Daoy (cell line): ENCODE measurements at regions not wholly inside any gene's neighbourhood (a gene's known extent, or its start where the extent isn't known, plus 50 kb on each side); places are given as distances from the start of the nearest gene placed in this dataset.
A peak's percentile ranks its signal among the peaks of the same experiment; 100 is the strongest.

Source experiments
- DNase-seq: peaks from one replicate; pipeline ENCODE4 v3.0.0-alpha.2; 2015; ENCODE audit warnings: low read depth

DNA sequence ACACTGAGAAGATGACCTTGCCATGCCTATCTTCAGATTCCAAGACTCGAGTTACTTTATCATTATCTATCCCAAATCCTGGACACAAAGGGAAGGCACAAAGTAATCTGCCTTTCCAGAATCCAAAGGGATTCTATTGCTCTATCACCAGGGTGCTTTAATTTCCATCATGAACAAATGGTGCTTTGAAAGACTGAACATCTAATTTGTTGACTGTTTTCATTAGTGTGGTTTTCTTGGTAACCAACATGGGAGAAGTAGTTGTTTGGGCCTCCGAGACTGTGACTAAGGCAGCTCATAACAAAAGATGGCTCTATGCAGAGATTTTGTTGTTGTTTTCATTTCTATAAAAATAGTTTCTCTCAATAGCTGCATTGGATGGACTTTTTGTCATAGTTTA, 441.0 kb upstream of the SOX9 start:
- DNase-seq: no peak

- DNase-seq: no peak
Measured at GRCh38 chr17:71681427-71682173, 439.2 kb upstream of the SOX9 start.

GRCh38 chr17:71682174-71682494, 438.7 kb upstream of the SOX9 start:
- DNase-seq: no peak

- DNase-seq: no peak
Measured at GRCh38 chr17:71689782-71690181, 431.0 kb upstream of the SOX9 start.

- DNase-seq: no peak
Measured at GRCh38 chr17:71699907-71700306, 420.9 kb upstream of the SOX9 start.

- DNase-seq: no peak
Measured at GRCh38 chr17:71703701-71704100, 417.1 kb upstream of the SOX9 start.

GRCh38 chr17:71709271-71709890, 411.4 kb upstream of the SOX9 start:
- DNase-seq: no peak

GRCh38 chr17:71709946-71710345, 410.9 kb upstream of the SOX9 start:
- DNase-seq: no peak

DNA sequence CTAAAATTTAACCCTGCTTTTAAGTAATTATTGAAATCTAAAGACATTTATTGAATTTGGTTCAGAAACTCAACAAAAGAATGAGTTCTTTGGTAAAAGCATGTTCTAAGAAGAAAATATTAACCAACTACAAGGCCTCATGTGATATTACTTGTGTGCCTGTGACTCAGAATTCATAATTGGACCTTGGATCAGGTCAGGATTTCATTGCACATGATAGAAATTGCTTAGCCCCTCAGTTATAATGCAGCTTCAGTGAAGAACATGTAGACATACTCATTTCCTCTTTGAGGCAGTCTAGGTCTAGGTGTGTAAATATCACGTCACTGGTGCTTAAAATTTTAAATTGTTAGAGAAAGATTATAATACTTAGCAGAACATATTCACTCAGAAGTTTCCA, 410.0 kb upstream of the SOX9 start:
- no peak for DNase-seq

DNA sequence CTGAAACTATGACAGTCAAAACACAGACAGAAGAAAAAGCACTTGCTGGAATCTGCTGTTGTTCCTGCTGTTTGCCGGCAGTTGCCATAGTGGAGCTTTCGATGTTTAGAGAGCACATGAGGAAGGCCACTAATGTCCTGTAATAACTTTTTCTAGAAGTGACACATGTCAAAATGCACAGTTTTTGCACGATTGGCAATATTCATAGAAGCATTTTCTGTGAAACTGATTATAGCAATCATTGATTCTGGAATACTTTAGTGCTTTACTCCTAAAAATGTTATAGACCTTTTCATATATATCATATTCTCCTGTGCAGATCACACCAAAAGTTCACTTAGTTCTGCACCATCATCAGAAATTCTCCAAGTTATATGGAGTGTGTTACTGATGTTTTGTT, 407.0 kb upstream of the SOX9 start:
- no peak for DNase-seq

GRCh38 chr17:71724339-71724738, 396.5 kb upstream of the SOX9 start:
- DNase-seq: no peak

- no peak for DNase-seq
Measured at GRCh38 chr17:71725811-71726210, 395.0 kb upstream of the SOX9 start.

GRCh38 chr17:71726341-71726740, 394.5 kb upstream of the SOX9 start:
- no peak for DNase-seq

- DNase-seq: no peak
Measured at GRCh38 chr17:71727292-71727691, 393.5 kb upstream of the SOX9 start.

DNA sequence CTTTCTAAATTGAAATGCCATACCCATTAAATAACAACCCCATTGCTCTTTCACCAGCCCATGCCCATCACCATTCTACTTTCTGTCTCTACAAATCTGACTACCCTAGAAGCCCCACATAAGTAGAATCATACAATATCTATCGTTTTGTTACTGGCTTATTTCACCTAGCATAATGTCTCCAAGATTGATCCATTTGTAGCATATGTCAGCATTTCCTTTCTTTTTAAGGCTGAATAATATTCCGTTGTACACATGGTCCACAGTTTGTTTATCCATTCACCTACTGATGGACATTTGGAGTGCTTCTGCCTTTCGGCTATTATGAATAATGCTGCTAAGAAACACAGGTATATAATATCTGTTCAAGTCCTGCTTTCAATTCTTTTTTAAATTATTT, 393.1 kb upstream of the SOX9 start:
- DNase-seq: no peak

DNA sequence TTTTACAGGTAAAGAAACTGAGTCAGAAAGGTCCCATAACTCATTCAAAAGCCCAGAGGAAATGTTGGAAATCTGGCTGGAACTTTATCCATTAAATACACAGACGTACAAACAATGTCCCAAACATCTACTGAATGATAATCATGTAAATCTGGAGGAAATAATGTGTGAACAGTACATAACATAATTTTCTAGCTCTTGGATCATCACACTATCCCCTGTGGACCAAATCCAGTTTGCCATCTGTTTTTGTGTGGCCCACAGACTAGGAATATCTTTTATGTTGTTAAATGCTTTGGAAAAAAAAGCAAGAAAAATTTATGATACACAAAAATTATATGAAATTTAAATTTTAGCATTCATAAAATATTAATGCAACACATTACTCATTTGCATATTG, 389.9 kb upstream of the SOX9 start:
- no peak for DNase-seq

GRCh38 chr17:71735893-71736292, 384.9 kb upstream of the SOX9 start:
- no peak for DNase-seq

DNA sequence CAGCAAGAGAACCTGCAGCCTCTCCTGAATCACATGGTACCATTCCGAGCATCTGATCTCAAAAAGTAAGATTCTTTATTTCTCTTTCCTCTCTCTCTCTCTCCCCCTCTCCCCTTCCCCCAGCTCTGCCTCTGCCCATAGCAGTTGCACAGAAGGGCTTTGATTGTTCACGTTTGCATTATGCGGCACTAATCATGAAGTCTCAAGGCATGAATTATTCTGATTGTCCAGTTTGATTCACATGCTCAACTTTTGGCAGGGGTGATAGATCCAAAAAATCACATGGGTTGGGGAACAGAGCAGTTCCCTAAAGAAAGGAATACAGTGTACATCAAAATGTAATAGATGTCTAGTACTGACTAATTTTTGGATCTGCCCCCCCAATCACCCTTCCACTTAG, 380.0 kb upstream of the SOX9 start:
- no peak for DNase-seq

DNA sequence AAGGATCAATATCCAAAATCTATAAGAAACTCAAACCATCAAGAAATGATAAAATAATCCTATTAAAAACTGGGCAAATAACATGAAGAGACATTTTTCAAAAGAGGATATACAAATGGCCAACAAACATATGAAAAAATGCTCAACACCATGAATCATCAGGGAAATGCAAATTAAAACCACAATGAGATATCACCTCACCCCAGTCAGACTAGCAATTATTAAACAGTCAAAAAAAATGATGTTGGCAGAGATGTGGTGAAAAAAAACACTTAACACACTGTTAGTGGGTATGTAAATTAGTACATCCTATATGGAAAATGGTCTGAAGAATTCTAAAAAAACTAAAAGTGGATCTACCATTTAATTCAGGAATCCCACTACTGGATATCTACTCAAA, 379.0 kb upstream of the SOX9 start:
- DNase-seq: peak; percentile 11

- no peak for DNase-seq
Measured at GRCh38 chr17:71748872-71749271, 371.9 kb upstream of the SOX9 start.

DNA sequence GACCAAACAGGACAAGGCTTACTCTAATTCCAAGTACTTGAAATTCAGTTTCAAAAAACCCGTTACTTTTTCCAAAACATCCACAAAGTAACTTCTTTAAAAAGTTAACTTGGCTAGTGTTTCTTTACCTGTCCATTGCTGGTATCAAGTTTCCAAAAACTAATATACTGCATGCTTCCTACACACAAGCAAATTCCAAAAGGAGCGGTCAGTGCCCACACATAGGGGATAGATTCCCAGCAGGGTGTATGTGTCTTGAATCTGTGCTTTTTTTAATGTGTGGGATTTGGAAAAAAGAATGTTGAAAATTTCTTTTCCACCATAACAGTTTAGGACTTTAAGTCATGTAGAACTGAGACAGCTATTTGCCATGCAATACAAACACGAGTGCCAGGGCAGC, 367.8 kb upstream of the SOX9 start:
- no peak for DNase-seq

DNA sequence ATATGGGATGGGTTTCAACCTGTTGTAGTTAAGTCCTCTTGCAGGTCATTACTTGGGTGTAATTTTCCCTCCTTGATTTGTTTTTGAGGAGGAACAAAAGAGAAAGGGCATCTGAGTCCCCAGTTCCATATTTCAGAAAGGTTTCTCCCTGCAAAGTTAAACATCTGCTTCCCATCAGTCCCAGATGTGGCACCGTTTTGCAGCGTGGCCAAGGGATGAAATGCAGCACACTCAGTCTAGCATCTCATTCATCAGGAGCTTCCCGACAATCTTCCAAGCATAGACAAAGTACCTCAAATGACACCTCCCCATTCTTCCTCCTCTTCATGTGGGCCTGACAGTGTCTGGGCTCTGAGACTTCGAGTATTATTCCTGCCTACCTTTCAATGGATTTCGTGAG, 363.7 kb upstream of the SOX9 start:
- no peak for DNase-seq

- DNase-seq: no peak
Measured at GRCh38 chr17:71757956-71758355, 362.9 kb upstream of the SOX9 start.

- no peak for DNase-seq
Measured at GRCh38 chr17:71759422-71760060, 361.3 kb upstream of the SOX9 start.
